ENCODE measurements at regions not wholly inside any gene's neighbourhood (a gene's known extent, or its start where the extent isn't known, plus 50 kb on each side); places are given as distances from the start of the nearest gene placed in this dataset.
"Not testable (repeated sequence)": the region's sequence is repeated elsewhere in the genome, so short reads cannot be mapped to it uniquely, and the experiment has no call there.

- no peak for DNase-seq
Observed at GRCh38 chr2:198611201-198611600, 806.8 kb downstream of the PLCL1 start.

- DNase-seq, result no peak
Observed at GRCh38 chr2:198604599-198604998, 800.2 kb downstream of the PLCL1 start.

- not testable (repeated sequence) for DNase-seq
Observed at GRCh38 chr2:198602986-198603385, 798.6 kb downstream of the PLCL1 start.

GRCh38 chr2:198597648-198598047 lies 793.3 kb downstream of the PLCL1 start:
- no peak for DNase-seq

GRCh38 chr2:198596985-198597384 lies 792.6 kb downstream of the PLCL1 start:
- no peak for DNase-seq

GRCh38 chr2:198595721-198596120 lies 791.3 kb downstream of the PLCL1 start:
- no peak for DNase-seq

- no peak for DNase-seq
Observed at GRCh38 chr2:198591586-198591985, 787.2 kb downstream of the PLCL1 start.

- DNase-seq, result no peak
Observed at GRCh38 chr2:198587741-198588140, 783.3 kb downstream of the PLCL1 start.

GRCh38 chr2:198587240-198587639 lies 782.8 kb downstream of the PLCL1 start:
- no peak for DNase-seq

- no peak for DNase-seq
Observed at GRCh38 chr2:198571393-198571792, 767.0 kb downstream of the PLCL1 start.

GRCh38 chr2:198558176-198558575 lies 753.8 kb downstream of the PLCL1 start:
- DNase-seq, result no peak

GRCh38 chr2:198546122-198546521 lies 741.7 kb downstream of the PLCL1 start:
- DNase-seq, result no peak

GRCh38 chr2:198545411-198545810 lies 741.0 kb downstream of the PLCL1 start:
- DNase-seq, result no peak

GRCh38 chr2:198544461-198544860 lies 740.1 kb downstream of the PLCL1 start:
- DNase-seq, result no peak

- no peak for DNase-seq
Observed at GRCh38 chr2:198534756-198535155, 730.4 kb downstream of the PLCL1 start.

GRCh38 chr2:198525211-198525969 lies 721.0 kb downstream of the PLCL1 start:
- DNase-seq, result no peak

GRCh38 chr2:198523710-198524109 lies 719.3 kb downstream of the PLCL1 start:
- no peak for DNase-seq

GRCh38 chr2:198518935-198519334 lies 714.5 kb downstream of the PLCL1 start:
- no peak for DNase-seq

- DNase-seq, result no peak
Observed at GRCh38 chr2:198517976-198518375, 713.6 kb downstream of the PLCL1 start.

GRCh38 chr2:198508610-198509009 lies 704.2 kb downstream of the PLCL1 start:
- not testable (repeated sequence) for DNase-seq

GRCh38 chr2:198499539-198499938 lies 695.1 kb downstream of the PLCL1 start:
- DNase-seq, result no peak

- DNase-seq, result no peak
Observed at GRCh38 chr2:198498516-198498915, 694.1 kb downstream of the PLCL1 start.

- DNase-seq, result no peak
Observed at GRCh38 chr2:198498048-198498447, 693.7 kb downstream of the PLCL1 start.

GRCh38 chr2:198494931-198495330 lies 690.5 kb downstream of the PLCL1 start:
- DNase-seq, result no peak

- no peak for DNase-seq
Observed at GRCh38 chr2:198490748-198491147, 686.4 kb downstream of the PLCL1 start.

Data from GF-D8 (cell line).